ENCODE measurements at regions not wholly inside any gene's neighbourhood (a gene's known extent, or its start where the extent isn't known, plus 50 kb on each side); places are given as distances from the start of the nearest gene placed in this dataset.

DNA sequence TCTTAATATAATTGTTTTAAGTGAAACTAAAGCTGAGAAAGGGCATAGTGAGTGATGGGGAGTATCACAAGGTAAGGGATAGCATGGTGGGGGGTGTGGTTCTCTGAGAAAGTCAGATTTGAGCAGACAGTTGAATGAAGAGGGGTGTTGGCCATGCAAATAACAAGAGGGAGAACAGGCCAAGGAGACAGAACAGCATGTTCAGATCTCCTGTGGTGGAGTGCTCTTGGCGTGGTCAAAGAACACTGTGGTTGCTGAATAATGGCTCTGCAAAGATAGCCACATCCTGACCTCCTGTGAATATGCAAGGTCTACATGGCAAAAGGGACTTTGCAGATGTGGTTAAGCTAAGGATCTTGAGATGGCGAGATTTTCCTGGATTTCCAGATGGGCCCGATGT lies 389.2 kb downstream of the TMEM182 start:
- TF ChIP-seq, protein P1, sequence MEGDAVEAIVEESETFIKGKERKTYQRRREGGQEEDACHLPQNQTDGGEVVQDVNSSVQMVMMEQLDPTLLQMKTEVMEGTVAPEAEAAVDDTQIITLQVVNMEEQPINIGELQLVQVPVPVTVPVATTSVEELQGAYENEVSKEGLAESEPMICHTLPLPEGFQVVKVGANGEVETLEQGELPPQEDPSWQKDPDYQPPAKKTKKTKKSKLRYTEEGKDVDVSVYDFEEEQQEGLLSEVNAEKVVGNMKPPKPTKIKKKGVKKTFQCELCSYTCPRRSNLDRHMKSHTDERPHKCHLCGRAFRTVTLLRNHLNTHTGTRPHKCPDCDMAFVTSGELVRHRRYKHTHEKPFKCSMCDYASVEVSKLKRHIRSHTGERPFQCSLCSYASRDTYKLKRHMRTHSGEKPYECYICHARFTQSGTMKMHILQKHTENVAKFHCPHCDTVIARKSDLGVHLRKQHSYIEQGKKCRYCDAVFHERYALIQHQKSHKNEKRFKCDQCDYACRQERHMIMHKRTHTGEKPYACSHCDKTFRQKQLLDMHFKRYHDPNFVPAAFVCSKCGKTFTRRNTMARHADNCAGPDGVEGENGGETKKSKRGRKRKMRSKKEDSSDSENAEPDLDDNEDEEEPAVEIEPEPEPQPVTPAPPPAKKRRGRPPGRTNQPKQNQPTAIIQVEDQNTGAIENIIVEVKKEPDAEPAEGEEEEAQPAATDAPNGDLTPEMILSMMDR (conservative IDR thresholded peaks at IDR 0.05; ENCODE audit: low read depth, low read length) = no peak
- TF ChIP-seq EZH2 (IDR thresholded peaks at IDR 0.05; ENCODE audit: low read length, unreplicated experiment) (no peak), EZH2phosphoT487 (IDR thresholded peaks at IDR 0.05; ENCODE audit: borderline replicate concordance, low read length) (no peak)
